ENCODE measurements at regions not wholly inside any gene's neighbourhood (a gene's known extent, or its start where the extent isn't known, plus 50 kb on each side); places are given as distances from the start of the nearest gene placed in this dataset.

DNA sequence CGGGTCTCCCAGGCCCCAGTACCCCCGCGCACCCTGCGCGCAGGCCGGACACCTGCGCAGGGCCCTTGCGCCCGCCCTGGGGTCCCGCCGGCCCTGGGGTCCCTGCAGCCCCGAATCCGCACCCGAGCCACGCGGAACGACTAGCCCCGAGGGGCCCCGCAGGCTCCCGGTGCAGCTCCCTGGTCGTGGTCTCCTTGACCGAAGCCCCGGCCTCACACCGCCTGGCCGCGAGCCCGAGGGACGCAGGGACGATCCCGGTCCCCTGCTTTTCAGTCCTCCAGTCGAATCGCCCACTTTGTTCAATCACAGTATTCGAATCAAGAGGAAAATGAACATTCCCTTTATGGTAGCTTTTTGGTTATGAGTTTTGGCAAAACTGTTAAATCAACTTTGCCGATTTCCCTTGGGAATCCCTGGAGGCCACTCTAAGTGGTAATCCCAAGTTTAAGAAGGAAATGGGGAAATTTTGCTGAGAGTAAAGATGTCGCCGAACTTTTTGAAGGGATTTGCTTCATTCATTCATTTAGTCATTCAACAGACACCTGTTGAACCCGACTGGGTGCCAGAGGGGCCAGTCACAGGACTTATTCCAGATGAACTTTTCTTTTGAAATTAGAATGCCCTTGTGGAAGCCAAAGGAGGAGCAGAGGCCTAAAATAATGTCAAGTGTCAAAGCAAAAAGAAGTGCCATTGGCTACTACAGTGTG, 75.0 kb downstream of the ZIC5 start:
- no peaks in the 10 kb centered on the region for H3K9me3 Mint-ChIP-seq (ENCODE audit: low read depth)

DNA sequence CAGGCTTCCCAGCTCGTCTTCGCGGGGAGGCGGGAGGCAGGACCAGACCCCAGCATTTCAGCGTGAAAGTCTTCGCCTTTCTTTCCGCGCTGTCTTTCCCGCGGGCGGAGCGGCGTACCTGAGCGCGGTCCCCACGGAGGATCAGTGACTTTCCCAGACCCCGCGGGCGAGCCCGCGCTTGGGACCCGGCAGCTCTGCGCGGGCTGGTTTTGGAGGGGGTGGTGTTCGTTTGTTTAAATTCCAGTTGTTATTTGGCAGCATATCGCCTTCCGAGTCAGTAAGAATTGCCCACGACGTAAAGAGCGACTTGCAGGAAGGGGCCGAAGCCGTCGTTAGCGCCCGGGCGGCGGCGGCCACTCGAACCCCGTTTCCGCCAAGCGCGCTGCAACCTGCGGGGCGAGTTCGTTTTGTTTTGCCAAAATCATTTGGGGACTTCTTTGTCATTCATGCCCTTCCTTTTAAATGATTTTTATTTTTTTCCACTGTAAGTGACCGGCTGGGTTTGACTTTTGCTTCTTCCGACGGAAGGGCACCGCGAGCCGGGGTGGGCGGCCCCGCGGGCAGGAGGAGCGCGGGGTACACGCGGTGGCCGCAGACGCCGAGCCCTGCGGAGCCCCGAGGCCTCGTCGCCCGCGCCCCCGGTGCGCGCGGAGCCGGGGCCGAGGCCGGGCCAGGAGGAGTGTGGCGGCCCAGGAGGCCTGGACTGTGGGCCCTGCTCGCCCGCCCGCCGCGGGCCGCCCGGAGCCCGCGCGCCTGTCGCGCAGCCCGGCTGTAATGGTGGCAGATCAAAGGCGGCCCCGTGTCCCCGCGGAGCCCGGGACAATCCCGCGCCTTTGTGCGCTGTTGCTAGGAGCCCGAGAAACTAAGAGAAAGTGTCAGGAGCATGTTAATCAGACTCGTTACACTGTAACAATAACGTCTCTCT, 75.9 kb downstream of the ZIC5 start:
- no peak for DNase-seq (ENCODE audit: low spot score)
- TF ChIP-seq CTCF (IDR thresholded peaks at IDR 0.05), result no peak
- no peaks in the 10 kb centered on the region for H3K9me3 Mint-ChIP-seq (ENCODE audit: low read depth)
- peaks cover 20% of the 10 kb centered on the region for H3K4me1 Mint-ChIP-seq (ENCODE audit: low read depth)
- H3K27me3 Mint-ChIP-seq (ENCODE audit: low read depth), result peaks cover 2% of the 10 kb centered on the region
- no peak overlapping the region for H3K27ac Mint-ChIP-seq (ENCODE audit: unreplicated experiment)
- H3K36me3 Mint-ChIP-seq (ENCODE audit: low read depth), result no peaks in the 10 kb centered on the region
- H3K4me3 Mint-ChIP-seq (ENCODE audit: unreplicated experiment), result peak overlapping the region; percentile 57

More for the DNA sequence above, 75.0 kb downstream of the ZIC5 start:
- no peak for TF ChIP-seq CTCF (IDR thresholded peaks at IDR 0.05)
- peaks cover 20% of the 10 kb centered on the region for H3K4me1 Mint-ChIP-seq (ENCODE audit: low read depth)
- H3K36me3 Mint-ChIP-seq (ENCODE audit: low read depth), result no peaks in the 10 kb centered on the region
- H3K27me3 Mint-ChIP-seq (ENCODE audit: low read depth), result peaks cover 2% of the 10 kb centered on the region
- no peak overlapping the region for H3K27ac Mint-ChIP-seq (ENCODE audit: unreplicated experiment)
- H3K4me3 Mint-ChIP-seq (ENCODE audit: unreplicated experiment), result no peak overlapping the region
- DNase-seq (ENCODE audit: low spot score), result no peak

GRCh38 chr13:99894840-99895443, 76.6 kb downstream of the ZIC5 start:
- no peak overlapping the region for H3K27ac Mint-ChIP-seq (ENCODE audit: unreplicated experiment)
- no peak for DNase-seq (ENCODE audit: low spot score)
- H3K9me3 Mint-ChIP-seq (ENCODE audit: low read depth), result no peaks in the 10 kb centered on the region
- no peak for TF ChIP-seq CTCF (IDR thresholded peaks at IDR 0.05)
- H3K4me3 Mint-ChIP-seq (ENCODE audit: unreplicated experiment), result peak overlapping the region; percentile 57
- peaks cover 2% of the 10 kb centered on the region for H3K27me3 Mint-ChIP-seq (ENCODE audit: low read depth)
- no peaks in the 10 kb centered on the region for H3K36me3 Mint-ChIP-seq (ENCODE audit: low read depth)
- H3K4me1 Mint-ChIP-seq (ENCODE audit: low read depth), result peaks cover 20% of the 10 kb centered on the region

DNA sequence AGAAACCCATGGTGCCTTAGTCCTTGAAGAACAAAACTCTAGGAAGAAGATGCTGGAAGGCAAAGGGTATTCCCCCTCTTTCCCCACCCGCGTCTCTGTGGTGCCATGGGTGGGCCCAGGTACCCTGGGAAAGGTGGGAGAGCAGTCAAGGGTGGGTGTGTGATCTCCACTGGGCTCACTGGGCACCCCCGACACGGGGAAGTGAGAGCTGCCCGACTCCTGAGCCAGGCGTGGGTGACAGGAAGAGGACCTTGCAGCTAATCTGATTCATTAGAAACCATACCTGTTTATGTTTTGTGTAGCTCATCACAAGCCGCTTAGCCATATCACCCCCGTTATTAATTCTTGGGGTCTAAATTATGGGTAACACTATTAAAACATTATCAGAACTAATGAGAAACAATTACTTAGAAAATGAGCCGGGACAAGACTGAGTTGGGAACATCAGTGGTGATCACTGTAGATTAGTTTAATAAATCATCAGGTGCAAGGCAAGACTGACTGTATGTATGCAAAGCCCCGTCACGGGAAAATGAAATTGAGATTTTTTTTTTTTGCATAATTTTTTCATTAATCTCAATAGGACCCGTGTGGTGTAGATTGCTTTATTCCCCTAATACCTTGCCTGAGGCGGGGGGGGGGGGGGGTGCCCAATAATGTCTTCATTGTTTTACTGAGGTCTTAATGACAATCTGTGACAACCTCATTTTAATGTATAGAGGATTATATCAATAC, 77.3 kb downstream of the ZIC5 start:
- peaks cover 20% of the 10 kb centered on the region for H3K4me1 Mint-ChIP-seq (ENCODE audit: low read depth)
- TF ChIP-seq CTCF (IDR thresholded peaks at IDR 0.05), result no peak
- H3K27me3 Mint-ChIP-seq (ENCODE audit: low read depth), result peaks cover 2% of the 10 kb centered on the region
- no peaks in the 10 kb centered on the region for H3K9me3 Mint-ChIP-seq (ENCODE audit: low read depth)
- H3K36me3 Mint-ChIP-seq (ENCODE audit: low read depth), result no peaks in the 10 kb centered on the region
- DNase-seq (ENCODE audit: low spot score), result no peak
- peak overlapping the region; percentile 57 for H3K4me3 Mint-ChIP-seq (ENCODE audit: unreplicated experiment)
- H3K27ac Mint-ChIP-seq (ENCODE audit: unreplicated experiment), result no peak overlapping the region
